WERI-Rb-1 (cell line): ENCODE measurements at regions not wholly inside any gene's neighbourhood (a gene's known extent, or its start where the extent isn't known, plus 50 kb on each side); places are given as distances from the start of the nearest gene placed in this dataset.

Experiments
- DNase-seq: peaks from one replicate; pipeline ENCODE4 v3.0.0-alpha.2; 2020
- H3K27ac ChIP-seq: fragments of 250-450 bp; sonication (Bioruptor Pico); 2 replicates; pipeline ENCODE4 v1.5.1; 2020; ENCODE audit warnings: mild to moderate bottlenecking, moderate library complexity
- H3K27me3 ChIP-seq: fragments of 250-450 bp; sonication (Bioruptor Pico); 2 replicates; pipeline ENCODE4 v1.5.1; 2021; ENCODE audit warnings: mild to moderate bottlenecking, low read depth, moderate library complexity; ENCODE audit not compliant: insufficient read depth, severe bottlenecking
- H3K36me3 ChIP-seq: fragments of 250-450 bp; sonication (Bioruptor Pico); 2 replicates; pipeline ENCODE4 v1.5.1; 2020; ENCODE audit warnings: mild to moderate bottlenecking, moderate library complexity
- H3K4me3 ChIP-seq: 2 replicates; pipeline ENCODE4 v1.5.1; 2011; ENCODE audit warnings: low read depth, mild to moderate bottlenecking, control low read depth, low read length
- H3K9me3 ChIP-seq: fragments of 250-450 bp; sonication (Bioruptor Pico); 2 replicates; pipeline ENCODE4 v1.5.1; 2021; ENCODE audit warnings: mild to moderate bottlenecking, moderate library complexity; ENCODE audit not compliant: severe bottlenecking
- CTCF ChIP-seq: IDR thresholded peaks from 2 replicates; pipeline ENCODE4 v1.5.1; 2011; ENCODE audit warnings: low read depth, mild to moderate bottlenecking, control low read depth, inconsistent platforms, low read length

DNA sequence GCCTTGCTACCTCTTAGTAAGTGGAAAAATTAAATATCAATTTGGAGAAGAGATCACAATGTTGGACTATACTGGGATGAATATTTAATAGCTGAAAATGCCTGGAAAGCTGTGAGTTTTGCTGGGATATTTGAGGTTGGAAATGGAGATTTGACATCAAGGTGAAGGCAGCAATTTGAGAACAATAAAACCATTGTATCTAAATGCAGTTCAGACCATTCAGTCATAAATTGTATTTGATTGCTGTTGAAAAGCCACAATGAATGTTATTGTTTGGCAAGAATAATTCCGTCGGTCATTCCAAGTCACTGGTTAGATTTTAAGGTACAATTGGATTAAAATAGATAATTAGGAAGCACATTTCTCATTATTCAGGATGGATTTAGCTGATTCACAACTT, 325.6 kb downstream of the HRH4 start:
- no peak for DNase-seq
- Histone ChIP-seq H3K27me3 (no peaks in the 10 kb centered on the region), H3K4me3 (no peak overlapping the region), H3K27ac (no peak overlapping the region), H3K36me3 (no peaks in the 10 kb centered on the region), H3K9me3 (no peaks in the 10 kb centered on the region)
- TF ChIP-seq CTCF: no peak

- no peak for DNase-seq
- Histone ChIP-seq H3K4me3 (no peak overlapping the region), H3K27ac (no peak overlapping the region), H3K9me3 (no peaks in the 10 kb centered on the region), H3K36me3 (no peaks in the 10 kb centered on the region), H3K27me3 (no peaks in the 10 kb centered on the region)
- TF ChIP-seq CTCF: no peak
These were observed 329.9 kb downstream of the HRH4 start for GRCh38 chr18:24790347-24790746.

DNA sequence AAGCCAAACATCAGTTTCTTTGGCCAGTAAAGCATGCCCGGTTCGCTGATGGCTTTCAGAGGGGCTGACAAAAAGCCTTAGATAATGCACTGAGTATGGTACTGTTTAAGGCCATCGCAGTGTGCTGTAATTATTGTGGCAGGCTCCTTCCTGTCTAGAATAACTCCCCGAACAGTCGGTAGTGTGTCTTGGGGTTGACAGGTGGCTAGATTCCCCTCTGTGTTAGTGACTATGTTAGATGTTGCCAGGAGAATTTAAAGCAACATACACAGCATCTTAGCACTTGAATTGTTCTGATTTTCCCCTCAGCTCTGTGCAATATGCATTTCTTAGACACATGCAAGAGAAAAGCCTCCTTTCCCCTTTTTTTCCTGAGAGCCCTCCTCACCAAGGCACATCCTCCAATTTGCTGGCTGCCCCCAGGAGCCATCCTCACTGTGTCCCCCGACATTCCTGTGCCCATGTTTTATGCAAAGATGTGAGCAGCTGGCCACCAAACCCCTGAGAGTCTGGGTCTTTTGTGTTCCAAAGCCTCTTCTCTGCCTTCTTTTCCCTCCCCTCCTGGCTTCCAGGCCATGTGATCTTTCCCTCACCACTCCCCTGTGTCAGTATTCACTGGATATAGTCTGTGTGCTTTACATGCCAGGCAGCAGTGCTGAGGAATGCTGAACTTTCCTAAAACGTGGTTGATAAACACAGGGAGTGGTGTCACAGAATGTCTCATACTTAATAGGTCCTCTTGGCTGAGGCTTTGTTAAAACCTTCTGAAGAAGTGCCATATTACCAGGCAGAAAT, 331.5 kb downstream of the HRH4 start:
- Histone ChIP-seq H3K27ac (peak overlapping the region; percentile 52), H3K4me3 (no peak overlapping the region; the same call in 1 of the 2 replicates), H3K9me3 (no peaks in the 10 kb centered on the region), H3K27me3 (no peaks in the 10 kb centered on the region), H3K36me3 (no peaks in the 10 kb centered on the region)
- DNase-seq: peak; percentile 17
- no peak for TF ChIP-seq CTCF

DNA sequence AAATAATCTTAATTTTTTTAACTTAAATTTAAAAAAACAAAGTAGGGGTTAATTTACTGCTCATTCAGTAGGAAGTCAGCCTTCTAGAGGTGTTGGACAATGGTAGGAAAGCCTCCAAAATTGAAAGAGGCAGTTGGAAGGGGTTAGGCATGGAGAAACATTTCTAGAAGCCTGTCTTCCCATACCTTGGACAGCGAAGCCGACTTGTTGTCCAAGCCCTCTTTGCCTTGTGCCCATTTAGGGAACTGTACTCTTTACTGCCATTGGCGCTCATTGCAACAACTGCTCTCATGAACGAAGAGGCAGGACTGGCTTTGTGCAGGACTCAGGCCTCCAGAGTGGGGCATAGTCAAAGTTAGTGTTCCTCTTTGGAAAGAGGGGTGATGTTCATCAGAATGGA, 333.3 kb downstream of the HRH4 start:
- DNase-seq: no peak
- H3K36me3 ChIP-seq: no peaks in the 10 kb centered on the region
- no peak overlapping the region for H3K27ac ChIP-seq
- H3K9me3 ChIP-seq: no peaks in the 10 kb centered on the region
- H3K27me3 ChIP-seq: no peaks in the 10 kb centered on the region
- TF ChIP-seq CTCF: no peak
- no peak overlapping the region for H3K4me3 ChIP-seq

DNA sequence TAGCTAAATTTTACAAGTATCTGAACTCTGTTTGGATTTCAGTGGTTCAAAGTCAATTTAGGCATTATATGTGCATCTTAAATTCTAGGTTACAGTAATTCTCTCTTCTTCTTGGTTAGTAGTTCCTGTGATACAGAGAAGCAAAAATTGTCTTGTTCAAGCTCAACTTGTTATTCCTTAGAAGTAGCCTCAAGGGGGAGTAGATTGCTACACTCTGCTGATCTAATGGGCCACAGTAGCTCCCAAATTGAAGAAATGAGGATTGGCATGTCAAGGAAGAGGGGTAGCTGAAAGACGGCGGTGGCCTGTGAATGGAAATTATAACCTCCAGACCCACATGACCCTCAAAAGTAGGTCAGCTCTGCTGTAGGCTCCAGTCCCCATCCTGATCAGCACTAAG, 334.7 kb downstream of the HRH4 start:
- Histone ChIP-seq H3K27ac (no peak overlapping the region), H3K4me3 (no peak overlapping the region), H3K9me3 (no peaks in the 10 kb centered on the region), H3K36me3 (no peaks in the 10 kb centered on the region), H3K27me3 (no peaks in the 10 kb centered on the region)
- DNase-seq: no peak
- no peak for TF ChIP-seq CTCF

GRCh38 chr18:24797981-24798380, 337.5 kb downstream of the HRH4 start:
- Histone ChIP-seq H3K27ac (no peak overlapping the region), H3K27me3 (no peaks in the 10 kb centered on the region), H3K4me3 (no peak overlapping the region), H3K9me3 (no peaks in the 10 kb centered on the region), H3K36me3 (no peaks in the 10 kb centered on the region)
- DNase-seq: no peak
- TF ChIP-seq CTCF: no peak
